Keratinocyte (primary cell): ENCODE measurements at regions not wholly inside any gene's neighbourhood (a gene's known extent, or its start where the extent isn't known, plus 50 kb on each side); places are given as distances from the start of the nearest gene placed in this dataset.

Experiments used
- CTCF ChIP-seq, 3 experiments: IDR thresholded peaks in 1 of 3; conservative IDR thresholded peaks in 1 of 3; optimal IDR thresholded peaks in 1 of 3; 2 replicates in 2 of 3; 3 replicates in 1 of 3; pipeline versions ENCODE3 to v1.5.1; 2011; ENCODE audit warnings: low read length in 3 of 3, mild to moderate bottlenecking in 3 of 3, moderate library complexity in 2 of 3, control low read depth in 1 of 3, inconsistent platforms in 1 of 3; ENCODE audit not compliant: insufficient read depth in 2 of 3; ENCODE audit errors: extremely low read depth in 1 of 3
- EZH2 ChIP-seq: IDR thresholded peaks from one replicate; pipeline ENCODE4 v1.6.1; 2012; ENCODE audit warnings: inconsistent platforms, mild to moderate bottlenecking, low read length, moderate library complexity

DNA sequence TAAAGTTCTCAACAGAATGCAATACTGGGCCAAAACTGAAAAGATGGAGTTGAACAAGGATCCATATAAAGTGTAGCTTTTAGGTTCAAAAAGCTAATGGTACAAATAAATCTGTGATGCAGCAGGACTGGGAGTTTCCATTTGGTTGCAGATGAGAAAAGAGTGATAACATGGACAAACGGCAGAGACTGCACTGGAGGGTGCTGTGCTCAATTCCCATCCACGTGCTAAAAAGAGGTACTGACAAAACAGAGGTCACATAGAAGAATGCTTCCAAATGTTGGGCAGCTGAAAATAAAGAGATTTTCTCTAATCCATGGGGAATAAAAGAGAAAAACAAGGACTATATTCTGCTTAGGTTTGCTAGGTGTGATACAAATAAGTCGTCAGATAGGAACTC, 461.6 kb downstream of the LIG4 start:
- TF ChIP-seq CTCF (optimal IDR thresholded peaks at IDR 0.05 in 1 of 3, IDR thresholded peaks at IDR 0.05 in 1 of 3, conservative IDR thresholded peaks at IDR 0.05 in 1 of 3; ENCODE audit: extremely low read depth in 1 of 3, insufficient read depth in 2 of 3, low read length in 3 of 3) (no peak), EZH2 (no peak)
